H54 (cell line): ENCODE measurements at regions not wholly inside any gene's neighbourhood (a gene's known extent, or its start where the extent isn't known, plus 50 kb on each side); places are given as distances from the start of the nearest gene placed in this dataset.
"Not testable (repeated sequence)": the region's sequence is repeated elsewhere in the genome, so short reads cannot be mapped to it uniquely, and the experiment has no call there.

ENCODE experiments used
- DNase-seq: peaks from one replicate; pipeline ENCODE4 v3.0.0; 2011; ENCODE audit warnings: low spot score, mixed read lengths; ENCODE audit not compliant: insufficient read length
- FAIRE-seq: peaks from 3 replicates; lab custom pipeline; 2011; peaks lifted over from hg19 to GRCh38; lab: Jason Lieb, UNC

- not testable (repeated sequence) for DNase-seq, FAIRE-seq
Measured at GRCh38 chr9:39828457-39828856, 473.0 kb downstream of the SPATA31A1 start.
